Fibroblast of upper back skin (primary cell): ENCODE measurements at regions not wholly inside any gene's neighbourhood (a gene's known extent, or its start where the extent isn't known, plus 50 kb on each side); places are given as distances from the start of the nearest gene placed in this dataset.
"Not testable (repeated sequence)": the region's sequence is repeated elsewhere in the genome, so short reads cannot be mapped to it uniquely, and the experiment has no call there.

Experiments
- DNase-seq: peaks from one replicate; pipeline ENCODE4 v3.0.0-alpha.2; 2013

GRCh38 chr3:166302331-166302730 lies 465.1 kb upstream of the BCHE start:
- DNase-seq = no peak

GRCh38 chr3:166296179-166296783 lies 459.1 kb upstream of the BCHE start:
- no peak for DNase-seq

GRCh38 chr3:166291186-166291955 lies 454.1 kb upstream of the BCHE start:
- DNase-seq = no peak

GRCh38 chr3:166285001-166285400 lies 447.8 kb upstream of the BCHE start:
- DNase-seq = no peak

GRCh38 chr3:166283840-166284239 lies 446.6 kb upstream of the BCHE start:
- DNase-seq = peak; percentile 69

GRCh38 chr3:166282931-166283330 lies 445.7 kb upstream of the BCHE start:
- no peak for DNase-seq

- DNase-seq = no peak
Measured at GRCh38 chr3:166279636-166280035, 442.4 kb upstream of the BCHE start.

- DNase-seq = peak; percentile 6
Measured at GRCh38 chr3:166275024-166275390, 437.8 kb upstream of the BCHE start.

- DNase-seq = peak; percentile 27
Measured at GRCh38 chr3:166274351-166275023, 437.3 kb upstream of the BCHE start.

- no peak for DNase-seq
Measured at GRCh38 chr3:166270429-166270828, 433.2 kb upstream of the BCHE start.

GRCh38 chr3:166265153-166265552 lies 427.9 kb upstream of the BCHE start:
- DNase-seq = no peak

- no peak for DNase-seq
Measured at GRCh38 chr3:166263460-166263859, 426.2 kb upstream of the BCHE start.

GRCh38 chr3:166258293-166258850 lies 421.1 kb upstream of the BCHE start:
- DNase-seq = not testable (repeated sequence)

- DNase-seq = no peak
Measured at GRCh38 chr3:166257715-166258114, 420.5 kb upstream of the BCHE start.

GRCh38 chr3:166248784-166249183 lies 411.6 kb upstream of the BCHE start:
- no peak for DNase-seq

GRCh38 chr3:166243511-166243910 lies 406.3 kb upstream of the BCHE start:
- DNase-seq = no peak

- DNase-seq = no peak
Measured at GRCh38 chr3:166223120-166223519, 385.9 kb upstream of the BCHE start.

GRCh38 chr3:166211451-166211850 lies 374.2 kb upstream of the BCHE start:
- peak; percentile 0 for DNase-seq

GRCh38 chr3:166209701-166210100 lies 372.5 kb upstream of the BCHE start:
- no peak for DNase-seq

- no peak for DNase-seq
Measured at GRCh38 chr3:166205158-166205557, 367.9 kb upstream of the BCHE start.

GRCh38 chr3:166201476-166201875 lies 364.3 kb upstream of the BCHE start:
- no peak for DNase-seq

GRCh38 chr3:166199491-166199890 lies 362.3 kb upstream of the BCHE start:
- no peak for DNase-seq

- no peak for DNase-seq
Measured at GRCh38 chr3:166195808-166196207, 358.6 kb upstream of the BCHE start.

- DNase-seq = no peak
Measured at GRCh38 chr3:166191411-166191810, 354.2 kb upstream of the BCHE start.
